ENCODE measurements at regions not wholly inside any gene's neighbourhood (a gene's known extent, or its start where the extent isn't known, plus 50 kb on each side); places are given as distances from the start of the nearest gene placed in this dataset.

DNA sequence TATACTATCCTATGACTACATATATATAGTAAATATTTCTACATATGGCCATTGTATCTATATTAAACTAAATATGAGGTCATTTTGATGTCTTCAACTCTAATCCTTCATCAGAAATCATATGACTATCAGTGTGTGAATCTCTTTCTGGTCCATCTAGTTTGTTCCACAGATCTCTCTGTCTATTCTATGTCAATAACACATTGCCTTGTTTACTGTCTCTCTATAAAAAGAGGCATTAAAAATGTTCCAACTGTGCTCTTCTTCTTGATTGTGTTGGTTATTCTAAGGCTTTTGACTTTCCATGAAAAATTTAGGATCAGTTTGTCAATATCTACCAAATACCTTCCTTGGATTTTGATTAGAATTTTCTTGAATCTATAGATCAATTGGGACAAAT lies 338.3 kb upstream of the FSTL5 start:
- Mint-ChIP-seq H3K4me3 (no peak overlapping the region), H3K4me1 (no peaks in the 10 kb centered on the region), H3K9me3 (no peaks in the 10 kb centered on the region), H3K27ac (no peak overlapping the region), H3K27me3 (ENCODE audit: insufficient read depth, low read depth, poor library complexity) (no peaks in the 10 kb centered on the region), H3K36me3 (ENCODE audit: low read depth) (no peaks in the 10 kb centered on the region)
- H3K4me2 ChIP-seq: no peak overlapping the region
- no peak for ATAC-seq
- no peaks in the 10 kb centered on the region for H3K4me1 ChIP-seq (ENCODE audit: insufficient read depth)
- no peaks in the 10 kb centered on the region for H3K36me3 ChIP-seq (ENCODE audit: insufficient read depth)
- H3K79me2 ChIP-seq (replicated peaks; ENCODE audit: insufficient read depth): no peaks in the 10 kb centered on the region
- no peak for DNase-seq (ENCODE audit: low spot score)
- no peak overlapping the region for H3K4me3 ChIP-seq
- no peaks in the 10 kb centered on the region for H3F3A ChIP-seq (replicated peaks; ENCODE audit: low read depth)
- H3K27me3 ChIP-seq (ENCODE audit: insufficient read depth): no peaks in the 10 kb centered on the region
- H2AFZ ChIP-seq: no peak overlapping the region
- H3K9me2 ChIP-seq (ENCODE audit: insufficient read depth): no peaks in the 10 kb centered on the region
- no peak overlapping the region for H3K27ac ChIP-seq (ENCODE audit: low read depth)
- TF ChIP-seq POLR2AphosphoS5 (IDR thresholded peaks at IDR 0.05; ENCODE audit: low read depth) (no peak), ZNF331 (CRISPR knock-in tag; IDR thresholded peaks at IDR 0.05; ENCODE audit: low read depth) (no peak), JUNB (IDR thresholded peaks at IDR 0.05; ENCODE audit: unreplicated experiment) (no peak)
- H4K20me1 ChIP-seq (replicated peaks; ENCODE audit: insufficient read depth): no peaks in the 10 kb centered on the region

DNA sequence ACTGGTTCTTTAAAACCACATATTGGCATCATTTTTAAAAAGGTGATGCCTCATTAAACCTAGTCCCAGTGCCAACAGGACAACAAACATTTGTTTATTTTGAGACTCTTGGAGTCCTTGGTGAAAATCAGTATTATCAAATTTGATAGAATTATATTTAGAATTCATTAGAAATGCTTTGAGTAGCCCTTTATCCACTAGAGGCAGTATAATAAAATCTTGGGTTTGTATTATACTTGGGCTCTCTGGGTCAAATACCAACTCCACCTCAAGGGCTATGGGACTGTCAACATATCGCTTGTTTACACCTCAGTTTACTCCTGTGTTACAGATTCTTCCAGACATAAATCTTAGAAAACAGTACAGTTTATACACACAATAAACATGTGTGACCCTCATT lies 335.7 kb upstream of the FSTL5 start:
- Histone ChIP-seq H3K36me3 (ENCODE audit: insufficient read depth) (no peaks in the 10 kb centered on the region), H3F3A (replicated peaks; ENCODE audit: low read depth) (no peaks in the 10 kb centered on the region), H3K27me3 (ENCODE audit: insufficient read depth) (no peaks in the 10 kb centered on the region), H3K79me2 (replicated peaks; ENCODE audit: insufficient read depth) (no peaks in the 10 kb centered on the region), H3K4me2 (no peak overlapping the region), H3K4me1 (ENCODE audit: insufficient read depth) (no peaks in the 10 kb centered on the region), H3K9me2 (ENCODE audit: insufficient read depth) (no peaks in the 10 kb centered on the region), H2AFZ (no peak overlapping the region), H3K27ac (ENCODE audit: low read depth) (no peak overlapping the region), H3K4me3 (no peak overlapping the region), H4K20me1 (replicated peaks; ENCODE audit: insufficient read depth) (no peaks in the 10 kb centered on the region)
- Mint-ChIP-seq H3K27me3 (ENCODE audit: insufficient read depth, low read depth, poor library complexity) (no peaks in the 10 kb centered on the region), H3K27ac (no peak overlapping the region), H3K9me3 (no peaks in the 10 kb centered on the region), H3K4me3 (no peak overlapping the region), H3K36me3 (ENCODE audit: low read depth) (no peaks in the 10 kb centered on the region), H3K4me1 (no peaks in the 10 kb centered on the region)
- TF ChIP-seq, protein P1, sequence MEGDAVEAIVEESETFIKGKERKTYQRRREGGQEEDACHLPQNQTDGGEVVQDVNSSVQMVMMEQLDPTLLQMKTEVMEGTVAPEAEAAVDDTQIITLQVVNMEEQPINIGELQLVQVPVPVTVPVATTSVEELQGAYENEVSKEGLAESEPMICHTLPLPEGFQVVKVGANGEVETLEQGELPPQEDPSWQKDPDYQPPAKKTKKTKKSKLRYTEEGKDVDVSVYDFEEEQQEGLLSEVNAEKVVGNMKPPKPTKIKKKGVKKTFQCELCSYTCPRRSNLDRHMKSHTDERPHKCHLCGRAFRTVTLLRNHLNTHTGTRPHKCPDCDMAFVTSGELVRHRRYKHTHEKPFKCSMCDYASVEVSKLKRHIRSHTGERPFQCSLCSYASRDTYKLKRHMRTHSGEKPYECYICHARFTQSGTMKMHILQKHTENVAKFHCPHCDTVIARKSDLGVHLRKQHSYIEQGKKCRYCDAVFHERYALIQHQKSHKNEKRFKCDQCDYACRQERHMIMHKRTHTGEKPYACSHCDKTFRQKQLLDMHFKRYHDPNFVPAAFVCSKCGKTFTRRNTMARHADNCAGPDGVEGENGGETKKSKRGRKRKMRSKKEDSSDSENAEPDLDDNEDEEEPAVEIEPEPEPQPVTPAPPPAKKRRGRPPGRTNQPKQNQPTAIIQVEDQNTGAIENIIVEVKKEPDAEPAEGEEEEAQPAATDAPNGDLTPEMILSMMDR (conservative IDR thresholded peaks at IDR 0.05; ENCODE audit: low read depth in 2 of 2): peak; percentile 34 to 59
- TF ChIP-seq JUNB (IDR thresholded peaks at IDR 0.05; ENCODE audit: unreplicated experiment): no peak
- TF ChIP-seq NANOG (IDR thresholded peaks at IDR 0.05; ENCODE audit: borderline replicate concordance): no peak
- TF ChIP-seq ZNF331 (CRISPR knock-in tag; IDR thresholded peaks at IDR 0.05; ENCODE audit: low read depth): no peak
- DNase-seq (ENCODE audit: low spot score) (peak; percentile 30), ATAC-seq (peak; percentile 48)

DNA sequence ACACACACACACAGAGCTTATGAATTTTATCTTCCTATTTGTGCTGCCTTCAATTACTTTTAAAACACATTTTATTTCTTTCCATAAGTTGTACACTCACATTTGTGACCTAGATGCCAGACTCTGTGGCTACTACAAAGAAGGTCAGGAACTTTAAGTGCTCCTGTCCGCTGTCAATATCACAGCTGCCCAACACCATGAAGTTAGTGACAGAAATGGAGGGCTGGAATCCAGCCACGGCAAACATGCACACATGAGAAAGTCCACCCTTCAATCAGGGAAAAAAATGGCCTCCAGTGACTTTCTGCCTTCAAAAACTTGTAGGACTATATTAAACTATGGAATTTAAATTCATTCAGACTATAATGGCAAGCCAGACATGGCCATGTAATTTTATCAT lies 334.4 kb upstream of the FSTL5 start:
- Histone ChIP-seq H3K27ac (ENCODE audit: low read depth) (no peak overlapping the region), H3K4me1 (ENCODE audit: insufficient read depth) (no peaks in the 10 kb centered on the region), H3K79me2 (replicated peaks; ENCODE audit: insufficient read depth) (no peaks in the 10 kb centered on the region), H3K27me3 (ENCODE audit: insufficient read depth) (no peaks in the 10 kb centered on the region), H3K4me3 (no peak overlapping the region), H4K20me1 (replicated peaks; ENCODE audit: insufficient read depth) (no peaks in the 10 kb centered on the region), H3K9me2 (ENCODE audit: insufficient read depth) (no peaks in the 10 kb centered on the region), H3K4me2 (no peak overlapping the region), H3F3A (replicated peaks; ENCODE audit: low read depth) (no peaks in the 10 kb centered on the region), H3K36me3 (ENCODE audit: insufficient read depth) (no peaks in the 10 kb centered on the region), H2AFZ (no peak overlapping the region)
- no peaks in the 10 kb centered on the region for H3K27me3 Mint-ChIP-seq (ENCODE audit: insufficient read depth, low read depth, poor library complexity)
- no peaks in the 10 kb centered on the region for H3K4me1 Mint-ChIP-seq
- no peaks in the 10 kb centered on the region for H3K36me3 Mint-ChIP-seq (ENCODE audit: low read depth)
- H3K27ac Mint-ChIP-seq: no peak overlapping the region
- no peak for ATAC-seq
- no peak overlapping the region for H3K4me3 Mint-ChIP-seq
- H3K9me3 Mint-ChIP-seq: no peaks in the 10 kb centered on the region
- no peak for DNase-seq (ENCODE audit: low spot score)
- TF ChIP-seq EZH2phosphoT487 (IDR thresholded peaks at IDR 0.05; ENCODE audit: unreplicated experiment) (no peak), STAT1 (IDR thresholded peaks at IDR 0.05; ENCODE audit: unreplicated experiment) (no peak), POLR2AphosphoS5 (IDR thresholded peaks at IDR 0.05; ENCODE audit: low read depth) (no peak), JUNB (IDR thresholded peaks at IDR 0.05; ENCODE audit: unreplicated experiment) (no peak), ZNF331 (CRISPR knock-in tag; IDR thresholded peaks at IDR 0.05; ENCODE audit: low read depth) (no peak)
- TF ChIP-seq, protein P1 (conservative IDR thresholded peaks at IDR 0.05; ENCODE audit: low read depth in 2 of 2): no peak
- TF ChIP-seq, protein P2, sequence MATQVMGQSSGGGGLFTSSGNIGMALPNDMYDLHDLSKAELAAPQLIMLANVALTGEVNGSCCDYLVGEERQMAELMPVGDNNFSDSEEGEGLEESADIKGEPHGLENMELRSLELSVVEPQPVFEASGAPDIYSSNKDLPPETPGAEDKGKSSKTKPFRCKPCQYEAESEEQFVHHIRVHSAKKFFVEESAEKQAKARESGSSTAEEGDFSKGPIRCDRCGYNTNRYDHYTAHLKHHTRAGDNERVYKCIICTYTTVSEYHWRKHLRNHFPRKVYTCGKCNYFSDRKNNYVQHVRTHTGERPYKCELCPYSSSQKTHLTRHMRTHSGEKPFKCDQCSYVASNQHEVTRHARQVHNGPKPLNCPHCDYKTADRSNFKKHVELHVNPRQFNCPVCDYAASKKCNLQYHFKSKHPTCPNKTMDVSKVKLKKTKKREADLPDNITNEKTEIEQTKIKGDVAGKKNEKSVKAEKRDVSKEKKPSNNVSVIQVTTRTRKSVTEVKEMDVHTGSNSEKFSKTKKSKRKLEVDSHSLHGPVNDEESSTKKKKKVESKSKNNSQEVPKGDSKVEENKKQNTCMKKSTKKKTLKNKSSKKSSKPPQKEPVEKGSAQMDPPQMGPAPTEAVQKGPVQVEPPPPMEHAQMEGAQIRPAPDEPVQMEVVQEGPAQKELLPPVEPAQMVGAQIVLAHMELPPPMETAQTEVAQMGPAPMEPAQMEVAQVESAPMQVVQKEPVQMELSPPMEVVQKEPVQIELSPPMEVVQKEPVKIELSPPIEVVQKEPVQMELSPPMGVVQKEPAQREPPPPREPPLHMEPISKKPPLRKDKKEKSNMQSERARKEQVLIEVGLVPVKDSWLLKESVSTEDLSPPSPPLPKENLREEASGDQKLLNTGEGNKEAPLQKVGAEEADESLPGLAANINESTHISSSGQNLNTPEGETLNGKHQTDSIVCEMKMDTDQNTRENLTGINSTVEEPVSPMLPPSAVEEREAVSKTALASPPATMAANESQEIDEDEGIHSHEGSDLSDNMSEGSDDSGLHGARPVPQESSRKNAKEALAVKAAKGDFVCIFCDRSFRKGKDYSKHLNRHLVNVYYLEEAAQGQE (IDR thresholded peaks at IDR 0.05; ENCODE audit: unreplicated experiment): no peak
- TF ChIP-seq, protein P3, sequence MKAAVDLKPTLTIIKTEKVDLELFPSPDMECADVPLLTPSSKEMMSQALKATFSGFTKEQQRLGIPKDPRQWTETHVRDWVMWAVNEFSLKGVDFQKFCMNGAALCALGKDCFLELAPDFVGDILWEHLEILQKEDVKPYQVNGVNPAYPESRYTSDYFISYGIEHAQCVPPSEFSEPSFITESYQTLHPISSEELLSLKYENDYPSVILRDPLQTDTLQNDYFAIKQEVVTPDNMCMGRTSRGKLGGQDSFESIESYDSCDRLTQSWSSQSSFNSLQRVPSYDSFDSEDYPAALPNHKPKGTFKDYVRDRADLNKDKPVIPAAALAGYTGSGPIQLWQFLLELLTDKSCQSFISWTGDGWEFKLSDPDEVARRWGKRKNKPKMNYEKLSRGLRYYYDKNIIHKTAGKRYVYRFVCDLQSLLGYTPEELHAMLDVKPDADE (IDR thresholded peaks at IDR 0.05): no peak
